SK-N-SH (cell line): ENCODE measurements at regions not wholly inside any gene's neighbourhood (a gene's known extent, or its start where the extent isn't known, plus 50 kb on each side); places are given as distances from the start of the nearest gene placed in this dataset.

ENCODE experiments used
- CTCF ChIP-seq: fragments of 200-600 bp; sonication (generic); IDR thresholded peaks from 2 replicates; pipeline ENCODE4 v1.6.1; 2017; ENCODE audit warnings: antibody characterized with exemption, mild to moderate bottlenecking, moderate library complexity
- POLR2AphosphoS5 ChIP-seq: IDR thresholded peaks from 2 replicates; pipeline ENCODE4 v1.6.1; 2012; ENCODE audit warnings: low read depth, low read length
- SMC3 ChIP-seq: IDR thresholded peaks from 2 replicates; pipeline ENCODE4 v1.6.1; 2012; ENCODE audit warnings: low read depth, low read length, improper control_type of control experiment
- TF ChIP-seq, protein P1 (sequence below): IDR thresholded peaks from 2 replicates; pipeline ENCODE4; 2012

GRCh38 chr12:125395583-125396215, 330.5 kb downstream of the AACS start:
- no peak for TF ChIP-seq POLR2AphosphoS5
- no peak for TF ChIP-seq CTCF
- TF ChIP-seq, protein P1, sequence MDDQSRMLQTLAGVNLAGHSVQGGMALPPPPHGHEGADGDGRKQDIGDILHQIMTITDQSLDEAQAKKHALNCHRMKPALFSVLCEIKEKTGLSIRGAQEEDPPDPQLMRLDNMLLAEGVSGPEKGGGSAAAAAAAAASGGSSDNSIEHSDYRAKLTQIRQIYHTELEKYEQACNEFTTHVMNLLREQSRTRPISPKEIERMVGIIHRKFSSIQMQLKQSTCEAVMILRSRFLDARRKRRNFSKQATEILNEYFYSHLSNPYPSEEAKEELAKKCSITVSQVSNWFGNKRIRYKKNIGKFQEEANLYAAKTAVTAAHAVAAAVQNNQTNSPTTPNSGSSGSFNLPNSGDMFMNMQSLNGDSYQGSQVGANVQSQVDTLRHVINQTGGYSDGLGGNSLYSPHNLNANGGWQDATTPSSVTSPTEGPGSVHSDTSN, result no peak
- TF ChIP-seq SMC3, result no peak
